ENCODE measurements at regions not wholly inside any gene's neighbourhood (a gene's known extent, or its start where the extent isn't known, plus 50 kb on each side); places are given as distances from the start of the nearest gene placed in this dataset.
"Not testable (repeated sequence)": the region's sequence is repeated elsewhere in the genome, so short reads cannot be mapped to it uniquely, and the experiment has no call there.

GRCh38 chr21:14058566-14058965, 152.2 kb downstream of the LIPI start:
- H3K4me1 ChIP-seq (ENCODE audit: insufficient read depth, low read length), result no peaks in the 10 kb centered on the region
- no peak overlapping the region for H2BK15ac ChIP-seq (ENCODE audit: low read depth, low read length)
- H3K27ac ChIP-seq (ENCODE audit: insufficient read length, low read depth, low read length), result no peak overlapping the region
- H3K4me2 ChIP-seq (ENCODE audit: insufficient read depth, insufficient read length, low read length), result no peak overlapping the region
- no peaks in the 10 kb centered on the region for H3K23me2 ChIP-seq (ENCODE audit: insufficient read length, low read depth, low read length, poor library complexity, severe bottlenecking)
- H3K27me3 ChIP-seq (ENCODE audit: insufficient read depth, low read length), result no peaks in the 10 kb centered on the region
- Mint-ChIP-seq H3K27me3 (ENCODE audit: low read depth) (no peaks in the 10 kb centered on the region; the same call in 1 of the 2 replicates), H3K9me3 (peaks cover 66 to 72% of the 10 kb centered on the region in 2 experiments), H3K4me3 (no peak overlapping the region), H3K4me1 (no peaks in the 10 kb centered on the region), H3K27ac (no peak overlapping the region), H3K36me3 (ENCODE audit: insufficient read depth in 1 of 3, low read depth in 3 of 3) (peaks cover 4 to 7% (median 4%) of the 10 kb centered on the region in 3 experiments; a peak in 5 of 7 replicates)
- no peak overlapping the region for H3K56ac ChIP-seq (ENCODE audit: insufficient read length, low read depth, low read length)
- WGBS (ENCODE audit: extremely low coverage, insufficient read length, low lambda C conversion rate), result no CpG with 5 or more reads among the region's 2 CpGs
- no peak overlapping the region for H2BK5ac ChIP-seq (ENCODE audit: insufficient read length, low read length)
- no peak for DNase-seq
- H4K8ac ChIP-seq (replicated peaks; ENCODE audit: insufficient read length, low read depth, low read length), result no peak overlapping the region
- TF ChIP-seq CTCF (conservative IDR thresholded peaks at IDR 0.05), result no peak
- no peak overlapping the region; the same call in 1 of the 2 replicates for H3K14ac ChIP-seq (ENCODE audit: insufficient read depth, low read length)
- H3K79me1 ChIP-seq (ENCODE audit: insufficient read depth, low read depth, low read length, poor library complexity, severe bottlenecking), result peaks cover 8% of the 10 kb centered on the region
- no peaks in the 10 kb centered on the region for H4K20me1 ChIP-seq (ENCODE audit: control insufficient read depth, insufficient read depth, insufficient read length)
- H2BK12ac ChIP-seq (ENCODE audit: insufficient read length, low read depth, low read length), result no peak overlapping the region
- H2BK120ac ChIP-seq (ENCODE audit: low read depth, low read length, poor library complexity, severe bottlenecking), result no peak overlapping the region
- H3K9ac ChIP-seq (ENCODE audit: extremely low read depth, insufficient read length, low read length), result no peak overlapping the region
- H3K9me3 ChIP-seq (ENCODE audit: control insufficient read depth, low read depth, low read length), result no peaks in the 10 kb centered on the region
- no peak overlapping the region for H3K18ac ChIP-seq (ENCODE audit: insufficient read length, low read depth, low read length)
- no peak overlapping the region for H2BK20ac ChIP-seq (ENCODE audit: low read depth, low read length, poor library complexity, severe bottlenecking)
- no peak overlapping the region for H4K91ac ChIP-seq (ENCODE audit: insufficient read length, low read depth, low read length)
- H3T11ph ChIP-seq (ENCODE audit: low read length), result no peak overlapping the region
- H4K5ac ChIP-seq (ENCODE audit: insufficient read length, low read depth, low read length), result no peak overlapping the region
- no peak overlapping the region for H3K4ac ChIP-seq (ENCODE audit: low read depth, low read length)
- H3K23ac ChIP-seq (ENCODE audit: insufficient read length, low read depth, low read length), result no peak overlapping the region
- H2AK5ac ChIP-seq (ENCODE audit: insufficient read length, low read length), result no peak overlapping the region
- no peak overlapping the region for H2AFZ ChIP-seq (ENCODE audit: low read length)
- peaks cover 12% of the 10 kb centered on the region; the same call in 1 of the 2 replicates for H3K79me2 ChIP-seq (ENCODE audit: insufficient read depth, low read length)

GRCh38 chr21:14057841-14058481, 152.8 kb downstream of the LIPI start:
- H2BK120ac ChIP-seq (ENCODE audit: low read depth, low read length, poor library complexity, severe bottlenecking); H2BK12ac ChIP-seq (ENCODE audit: insufficient read length, low read depth, low read length); H3K4me2 ChIP-seq (ENCODE audit: insufficient read depth, insufficient read length, low read length); H2BK5ac ChIP-seq (ENCODE audit: insufficient read length, low read length); H3K4ac ChIP-seq (ENCODE audit: low read depth, low read length); H3K56ac ChIP-seq (ENCODE audit: insufficient read length, low read depth, low read length); H3K27me3 Mint-ChIP-seq (ENCODE audit: low read depth); H3K9ac ChIP-seq (ENCODE audit: extremely low read depth, insufficient read length, low read length); H3T11ph ChIP-seq (ENCODE audit: low read length); H2AFZ ChIP-seq (ENCODE audit: low read length); H3K4me1 Mint-ChIP-seq; H3K27ac ChIP-seq (ENCODE audit: insufficient read length, low read depth, low read length); H4K5ac ChIP-seq (ENCODE audit: insufficient read length, low read depth, low read length); H3K4me1 ChIP-seq (ENCODE audit: insufficient read depth, low read length); H2AK5ac ChIP-seq (ENCODE audit: insufficient read length, low read length); DNase-seq; H4K8ac ChIP-seq (replicated peaks; ENCODE audit: insufficient read length, low read depth, low read length); H3K23ac ChIP-seq (ENCODE audit: insufficient read length, low read depth, low read length); H4K20me1 ChIP-seq (ENCODE audit: control insufficient read depth, insufficient read depth, insufficient read length); H3K4me3 Mint-ChIP-seq; H2BK20ac ChIP-seq (ENCODE audit: low read depth, low read length, poor library complexity, severe bottlenecking); H2BK15ac ChIP-seq (ENCODE audit: low read depth, low read length); H3K23me2 ChIP-seq (ENCODE audit: insufficient read length, low read depth, low read length, poor library complexity, severe bottlenecking); H3K18ac ChIP-seq (ENCODE audit: insufficient read length, low read depth, low read length); H4K91ac ChIP-seq (ENCODE audit: insufficient read length, low read depth, low read length); H3K27me3 ChIP-seq (ENCODE audit: insufficient read depth, low read length); H3K36me3 Mint-ChIP-seq (ENCODE audit: insufficient read depth in 1 of 3, low read depth in 3 of 3); H3K9me3 ChIP-seq (ENCODE audit: control insufficient read depth, low read depth, low read length); H3K14ac ChIP-seq (ENCODE audit: insufficient read depth, low read length); H3K79me1 ChIP-seq (ENCODE audit: insufficient read depth, low read depth, low read length, poor library complexity, severe bottlenecking): not testable (repeated sequence)
- peaks cover 69 to 71% of the 10 kb centered on the region in 2 experiments for H3K9me3 Mint-ChIP-seq
- H3K27ac Mint-ChIP-seq, result peak overlapping the region in 1 of 3 experiments; percentile 92; a peak in 3 of 7 replicates
- no CpG with 5 or more reads among the region's 10 CpGs for WGBS (ENCODE audit: extremely low coverage, insufficient read length, low lambda C conversion rate)
- H3K79me2 ChIP-seq (ENCODE audit: insufficient read depth, low read length), result peaks cover 12% of the 10 kb centered on the region; the same call in 1 of the 2 replicates

All from H9 (cell line).